PC-3 (cell line): ENCODE measurements at regions not wholly inside any gene's neighbourhood (a gene's known extent, or its start where the extent isn't known, plus 50 kb on each side); places are given as distances from the start of the nearest gene placed in this dataset.

Experiments
- ATAC-seq: fragments of 200-7000 bp; cut with Tn5 transposase; 2 replicates; pipeline ENCODE4 v1.9.1; 2020; ENCODE audit warnings: mild to moderate bottlenecking, moderate library complexity
- BruUV-seq: library from RNA; stranded (reverse); fragments of 400-500 nt; replicated peaks from 2 replicates; lab custom pipeline; 2021; lab: Mats Ljungman, UMichigan
- CTCF ChIA-PET: fragments of 300-600 bp; sonication (Branson Sonifier 250); formaldehyde crosslinking; loops from one replicate; lab custom pipeline; 2022; ENCODE audit warnings: antibody characterized with exemption; lab: Charles Lee
- POLR2A ChIA-PET: fragments of 300-600 bp; sonication (Branson Sonifier 250); formaldehyde crosslinking; loops from one replicate; lab custom pipeline; 2022; ENCODE audit warnings: antibody characterized with exemption; ENCODE audit not compliant: unreplicated experiment; lab: Charles Lee
- DNase-seq: peaks from one replicate; pipeline ENCODE4 v3.0.0-alpha.2; 2015
- H2AFZ ChIP-seq: fragments of 300-600 bp; sonication (generic); 2 replicates; pipeline ENCODE4 v1.6.0; 2016; ENCODE audit warnings: antibody characterized with exemption, low read length
- H3F3A ChIP-seq: fragments of 300-600 bp; sonication (generic); one replicate; pipeline ENCODE4 v1.6.0; 2017; ENCODE audit warnings: antibody characterized with exemption, low read length, control low read depth, mild to moderate bottlenecking; ENCODE audit not compliant: unreplicated experiment
- H3K27ac ChIP-seq: fragments of 300-600 bp; sonication (generic); 2 replicates; pipeline ENCODE4 v1.5.1; 2016; ENCODE audit warnings: mild to moderate bottlenecking, low read length
- H3K27me3 ChIP-seq: fragments of 300-600 bp; sonication (generic); 2 replicates; pipeline ENCODE4 v1.6.1; 2016; ENCODE audit warnings: low read length, mixed read lengths
- H3K36me3 ChIP-seq: fragments of 300-600 bp; sonication (generic); 2 replicates; pipeline ENCODE4 v1.6.1; 2016; ENCODE audit warnings: low read depth, mixed run types, low read length, mixed read lengths
- H3K4me1 ChIP-seq: fragments of 300-600 bp; sonication (generic); 2 replicates; pipeline ENCODE4 v1.5.1; 2016; ENCODE audit warnings: low read length; ENCODE audit not compliant: insufficient read depth
- H3K4me2 ChIP-seq: fragments of 300-600 bp; sonication (generic); 2 replicates; pipeline ENCODE4 v1.6.0; 2016; ENCODE audit warnings: low read length
- H3K4me3 ChIP-seq: fragments of 300-600 bp; sonication (generic); 2 replicates; pipeline ENCODE4 v1.5.1; 2016; ENCODE audit warnings: mild to moderate bottlenecking, low read length, mixed read lengths
- H3K79me2 ChIP-seq: fragments of 300-600 bp; sonication (generic); 2 replicates; pipeline ENCODE4 v1.6.1; 2017; ENCODE audit warnings: low read length, mixed read lengths
- H3K9ac ChIP-seq: fragments of 300-600 bp; sonication (generic); 2 replicates; pipeline ENCODE4 v1.6.0; 2016; ENCODE audit warnings: mild to moderate bottlenecking, low read length
- H3K9me2 ChIP-seq: fragments of 300-600 bp; sonication (generic); replicated peaks from 2 replicates; pipeline ENCODE4 v1.6.1; 2016; ENCODE audit warnings: mixed run types, low read length, mixed read lengths
- H3K9me3 ChIP-seq: fragments of 300-600 bp; sonication (generic); 2 replicates; pipeline ENCODE4 v1.6.1; 2016; ENCODE audit warnings: low read length, mixed read lengths
- H4K20me1 ChIP-seq: fragments of 300-600 bp; sonication (generic); 2 replicates; pipeline ENCODE4 v1.6.1; 2016; ENCODE audit warnings: low read length, mixed read lengths
- EZH2 ChIP-seq: fragments of 300-600 bp; sonication (generic); IDR thresholded peaks from one replicate; pipeline ENCODE4 v1.6.1; 2017; ENCODE audit warnings: antibody characterized with exemption, mild to moderate bottlenecking, low read length; ENCODE audit not compliant: unreplicated experiment
- EZH2phosphoT487 ChIP-seq: fragments of 300-600 bp; sonication (generic); IDR thresholded peaks from 2 replicates; pipeline ENCODE4 v1.6.1; 2018; ENCODE audit warnings: mild to moderate bottlenecking, antibody characterized with exemption, low read length, borderline replicate concordance
- intact Hi-C: fragments of 100-400 bp; cut with micrococcal nuclease; formaldehyde crosslinking; loops from 2 replicates; pipeline ENCODE4 v1.9.0; 2023
- TF ChIP-seq, protein P1 (sequence below): fragments of 300-600 bp; sonication (generic); conservative IDR thresholded peaks from 2 replicates; pipeline ENCODE4 v1.5.1; 2017; ENCODE audit warnings: antibody characterized with exemption, low read depth, mild to moderate bottlenecking, low read length

DNA sequence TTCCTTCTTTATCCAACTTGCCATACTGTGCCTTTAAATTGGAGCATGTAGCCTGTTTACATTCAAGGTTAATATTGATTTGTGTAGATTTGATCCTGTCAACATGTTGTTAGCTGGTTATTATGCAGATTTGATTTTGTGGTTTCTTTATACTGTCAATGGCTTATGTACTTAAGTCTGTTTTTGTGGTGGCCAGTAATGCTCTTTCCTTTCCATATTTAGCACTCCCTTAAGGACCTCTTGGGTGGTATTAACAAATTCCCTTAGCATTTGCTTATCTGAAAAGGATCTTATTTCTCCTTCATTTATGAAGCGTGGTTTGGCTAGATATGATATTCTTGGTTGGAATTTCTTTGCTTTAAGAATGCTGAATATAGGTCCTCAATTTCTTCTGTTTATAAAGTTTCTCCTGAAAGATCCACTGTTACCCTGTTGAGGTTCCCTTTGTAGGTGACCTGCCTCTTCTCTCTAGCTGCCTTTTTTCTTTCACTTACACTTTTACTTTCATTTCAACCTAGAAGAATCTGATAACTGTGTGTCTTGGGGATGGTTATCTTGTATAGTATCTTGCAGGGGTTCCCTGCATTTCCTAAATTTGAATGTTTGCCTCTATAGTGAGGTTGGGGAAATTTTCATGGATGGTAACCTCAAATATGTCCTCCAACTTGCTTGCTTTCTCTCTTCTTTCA lies 86.9 kb upstream of the NEGR1 start:
- intact Hi-C loops = no loop called here
- ATAC-seq = no peak
- Histone ChIP-seq H3F3A (no peaks in the 10 kb centered on the region), H3K4me2 (no peak overlapping the region), H3K27me3 (no peaks in the 10 kb centered on the region), H3K79me2 (no peaks in the 10 kb centered on the region), H4K20me1 (no peaks in the 10 kb centered on the region), H3K36me3 (no peaks in the 10 kb centered on the region), H3K9ac (no peak overlapping the region), H3K9me3 (no peaks in the 10 kb centered on the region), H3K4me1 (peaks cover 27% of the 10 kb centered on the region), H2AFZ (no peak overlapping the region), H3K9me2 (no peaks in the 10 kb centered on the region), H3K4me3 (no peak overlapping the region), H3K27ac (no peak overlapping the region)
- ChIA-PET CTCF (no interaction called here), POLR2A (no interaction called here)
- BruUV-seq = no TSS peak
- TF ChIP-seq EZH2 = no peak
- TF ChIP-seq EZH2phosphoT487 = no peak
- no peak for DNase-seq

DNA sequence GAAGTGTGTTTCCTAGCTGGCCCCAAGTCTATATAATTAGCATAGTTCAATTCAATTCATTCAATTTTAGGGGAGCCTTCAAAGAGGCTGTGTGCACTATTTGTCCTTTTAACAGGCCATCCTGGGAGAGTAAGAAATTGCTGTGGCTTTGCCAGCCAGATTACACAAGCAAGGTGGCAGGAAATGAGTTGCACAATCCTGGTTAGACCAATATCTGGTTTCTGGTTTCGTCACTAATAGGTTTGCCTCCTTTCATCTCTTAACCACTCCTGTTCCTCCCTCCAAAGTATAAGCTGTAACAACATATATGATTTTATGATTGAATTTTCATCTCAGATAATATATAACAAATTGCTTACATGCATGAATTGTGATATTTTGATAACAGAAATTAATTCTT lies 84.1 kb upstream of the NEGR1 start:
- no peaks in the 10 kb centered on the region for H3K9me3 ChIP-seq
- BruUV-seq = no TSS peak
- H3K4me2 ChIP-seq = peak overlapping the region; percentile 13; the same call in 1 of the 2 replicates
- no peak overlapping the region for H3K27ac ChIP-seq
- no peaks in the 10 kb centered on the region for H3F3A ChIP-seq
- no peak overlapping the region for H2AFZ ChIP-seq
- peaks cover 17% of the 10 kb centered on the region for H3K4me1 ChIP-seq
- no peaks in the 10 kb centered on the region for H4K20me1 ChIP-seq
- DNase-seq (peak; percentile 89), ATAC-seq (peak; percentile 86)
- no peak overlapping the region for H3K9ac ChIP-seq
- H3K79me2 ChIP-seq = no peaks in the 10 kb centered on the region
- no peak for TF ChIP-seq EZH2phosphoT487
- intact Hi-C loops = no loop called here
- POLR2A ChIA-PET = no interaction called here
- CTCF ChIA-PET = no interaction called here
- H3K9me2 ChIP-seq = no peaks in the 10 kb centered on the region
- H3K27me3 ChIP-seq = no peaks in the 10 kb centered on the region
- H3K36me3 ChIP-seq = no peaks in the 10 kb centered on the region
- no peak overlapping the region for H3K4me3 ChIP-seq

GRCh38 chr1:72365693-72366092 lies 83.4 kb upstream of the NEGR1 start:
- TF ChIP-seq EZH2 (no peak), EZH2phosphoT487 (no peak)
- TF ChIP-seq, protein P1, sequence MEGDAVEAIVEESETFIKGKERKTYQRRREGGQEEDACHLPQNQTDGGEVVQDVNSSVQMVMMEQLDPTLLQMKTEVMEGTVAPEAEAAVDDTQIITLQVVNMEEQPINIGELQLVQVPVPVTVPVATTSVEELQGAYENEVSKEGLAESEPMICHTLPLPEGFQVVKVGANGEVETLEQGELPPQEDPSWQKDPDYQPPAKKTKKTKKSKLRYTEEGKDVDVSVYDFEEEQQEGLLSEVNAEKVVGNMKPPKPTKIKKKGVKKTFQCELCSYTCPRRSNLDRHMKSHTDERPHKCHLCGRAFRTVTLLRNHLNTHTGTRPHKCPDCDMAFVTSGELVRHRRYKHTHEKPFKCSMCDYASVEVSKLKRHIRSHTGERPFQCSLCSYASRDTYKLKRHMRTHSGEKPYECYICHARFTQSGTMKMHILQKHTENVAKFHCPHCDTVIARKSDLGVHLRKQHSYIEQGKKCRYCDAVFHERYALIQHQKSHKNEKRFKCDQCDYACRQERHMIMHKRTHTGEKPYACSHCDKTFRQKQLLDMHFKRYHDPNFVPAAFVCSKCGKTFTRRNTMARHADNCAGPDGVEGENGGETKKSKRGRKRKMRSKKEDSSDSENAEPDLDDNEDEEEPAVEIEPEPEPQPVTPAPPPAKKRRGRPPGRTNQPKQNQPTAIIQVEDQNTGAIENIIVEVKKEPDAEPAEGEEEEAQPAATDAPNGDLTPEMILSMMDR = no peak
- no peaks in the 10 kb centered on the region for H3F3A ChIP-seq
- no TSS peak for BruUV-seq
- ATAC-seq = no peak
- no peak overlapping the region for H3K9ac ChIP-seq
- no peaks in the 10 kb centered on the region for H3K27me3 ChIP-seq
- no peaks in the 10 kb centered on the region for H3K36me3 ChIP-seq
- no peak overlapping the region for H2AFZ ChIP-seq
- intact Hi-C loops = no loop called here
- H4K20me1 ChIP-seq = no peaks in the 10 kb centered on the region
- no peaks in the 10 kb centered on the region for H3K9me3 ChIP-seq
- no peaks in the 10 kb centered on the region for H3K79me2 ChIP-seq
- no peak overlapping the region for H3K27ac ChIP-seq
- CTCF ChIA-PET = no interaction called here
- no peaks in the 10 kb centered on the region for H3K9me2 ChIP-seq
- H3K4me1 ChIP-seq = peaks cover 12% of the 10 kb centered on the region
- POLR2A ChIA-PET = no interaction called here
- H3K4me3 ChIP-seq = no peak overlapping the region
- no peak overlapping the region for H3K4me2 ChIP-seq
- DNase-seq = no peak
